T-helper 17 cell (primary cell): ENCODE measurements at regions not wholly inside any gene's neighbourhood (a gene's known extent, or its start where the extent isn't known, plus 50 kb on each side); places are given as distances from the start of the nearest gene placed in this dataset.

ENCODE experiments used
- ATAC-seq: fragments of 150-1000 bp; cut with Tn5 transposase; 2 replicates; pipeline ENCODE4 v1.10.0; 2021; ENCODE audit warnings: mild to moderate bottlenecking, moderate library complexity
- DNase-seq, 3 donors: peaks; one replicate each; pipeline versions ENCODE4 v3.0.0 to v3.0.0-alpha.2; 2020 to 2021
- H3K9me3 ChIP-seq: one replicate; pipeline ENCODE4 v1.7.0; 2013; ENCODE audit warnings: low read length, mild to moderate bottlenecking; ENCODE audit not compliant: control insufficient read depth, poor library complexity, severe bottlenecking
- H3K27ac Mint-ChIP-seq: one replicate; pipeline ENCODE4 v1.8.0; 2022; ENCODE audit warnings: mild to moderate bottlenecking, moderate library complexity, mixed read lengths
- H3K27me3 Mint-ChIP-seq: one replicate; pipeline ENCODE4 v1.8.0; 2022; ENCODE audit warnings: mixed read lengths
- H3K36me3 Mint-ChIP-seq: one replicate; pipeline ENCODE4 v1.8.0; 2022; ENCODE audit warnings: low read depth, mixed read lengths
- H3K4me1 Mint-ChIP-seq: one replicate; pipeline ENCODE4 v1.8.0; 2022; ENCODE audit warnings: mild to moderate bottlenecking, mixed read lengths
- H3K4me3 Mint-ChIP-seq: one replicate; pipeline ENCODE4 v1.8.0; 2022; ENCODE audit warnings: mild to moderate bottlenecking, moderate library complexity, mixed read lengths

DNA sequence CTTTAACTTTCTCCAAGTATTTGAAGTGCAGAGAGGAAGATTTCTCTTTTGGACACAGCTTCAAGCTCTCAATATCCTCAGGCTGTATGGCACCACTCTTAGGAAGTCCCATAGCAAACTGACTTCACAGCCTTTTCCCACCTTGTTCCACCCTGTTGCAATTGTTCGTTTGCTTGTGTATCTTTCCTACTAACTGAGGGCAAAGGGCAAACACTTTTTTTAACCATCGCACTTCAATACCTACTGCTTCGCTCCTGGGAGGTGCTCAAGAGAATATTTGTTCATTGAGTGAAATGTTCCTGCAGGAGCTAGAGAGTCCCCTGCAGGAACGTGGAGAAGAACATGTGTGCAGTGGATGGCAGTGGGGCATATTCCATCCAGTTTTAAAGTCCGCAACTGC, 638.6 kb downstream of the BCOR start:
- Mint-ChIP-seq H3K4me1 (peaks cover 2% of the 10 kb centered on the region), H3K4me3 (no peak overlapping the region), H3K27me3 (no peaks in the 10 kb centered on the region), H3K27ac (no peak overlapping the region), H3K36me3 (no peaks in the 10 kb centered on the region)
- no peak for DNase-seq
- ATAC-seq, result no peak
- no peaks in the 10 kb centered on the region for H3K9me3 ChIP-seq

GRCh38 chrX:39459952-39460351, 637.8 kb downstream of the BCOR start:
- Mint-ChIP-seq H3K4me3 (no peak overlapping the region), H3K27ac (no peak overlapping the region), H3K36me3 (peaks cover 2% of the 10 kb centered on the region), H3K27me3 (no peaks in the 10 kb centered on the region), H3K4me1 (peaks cover 2% of the 10 kb centered on the region)
- H3K9me3 ChIP-seq, result no peaks in the 10 kb centered on the region
- DNase-seq (no peak), ATAC-seq (no peak)

- H3K9me3 ChIP-seq, result no peaks in the 10 kb centered on the region
- peaks cover 2% of the 10 kb centered on the region for H3K4me1 Mint-ChIP-seq
- H3K27ac Mint-ChIP-seq, result no peak overlapping the region
- DNase-seq, result no peak
- no peak for ATAC-seq
- no peaks in the 10 kb centered on the region for H3K27me3 Mint-ChIP-seq
- H3K36me3 Mint-ChIP-seq, result peaks cover 2% of the 10 kb centered on the region
- no peak overlapping the region for H3K4me3 Mint-ChIP-seq
Observed at GRCh38 chrX:39460499-39460898, 637.3 kb downstream of the BCOR start.

GRCh38 chrX:39462835-39463234, 634.9 kb downstream of the BCOR start:
- DNase-seq, result no peak

GRCh38 chrX:39464253-39464652, 633.5 kb downstream of the BCOR start:
- Mint-ChIP-seq H3K27ac (no peak overlapping the region), H3K4me3 (no peak overlapping the region), H3K27me3 (no peaks in the 10 kb centered on the region), H3K4me1 (peaks cover 2% of the 10 kb centered on the region), H3K36me3 (peaks cover 2% of the 10 kb centered on the region)
- ATAC-seq (no peak), DNase-seq (no peak)
- H3K9me3 ChIP-seq, result no peaks in the 10 kb centered on the region

More at GRCh38 chrX:39462835-39463234, 634.9 kb downstream of the BCOR start:
- Mint-ChIP-seq H3K27ac (no peak overlapping the region), H3K36me3 (peaks cover 2% of the 10 kb centered on the region), H3K4me1 (peaks cover 2% of the 10 kb centered on the region), H3K4me3 (no peak overlapping the region), H3K27me3 (no peaks in the 10 kb centered on the region)
- H3K9me3 ChIP-seq, result no peaks in the 10 kb centered on the region
- ATAC-seq, result no peak

DNA sequence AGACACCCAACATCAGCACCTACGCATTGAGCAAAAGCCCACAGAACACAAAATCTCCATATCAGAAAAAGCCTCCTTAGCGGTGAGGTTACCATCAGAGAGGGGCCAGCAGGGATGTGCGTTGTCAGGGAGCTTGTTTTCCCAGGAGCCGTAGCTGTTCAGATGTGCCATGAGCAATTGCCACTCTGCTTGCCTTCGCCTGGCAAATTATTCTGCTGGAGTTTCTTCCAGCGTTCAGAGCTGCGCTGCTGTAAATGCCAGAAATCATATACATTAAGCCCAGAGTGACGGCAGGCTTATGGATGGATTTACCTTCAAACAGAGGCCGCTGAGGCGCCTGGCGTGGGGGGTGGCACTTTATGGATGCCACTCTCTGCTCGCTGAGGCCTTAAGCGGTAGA, 632.3 kb downstream of the BCOR start:
- no peak for ATAC-seq
- H3K4me1 Mint-ChIP-seq, result peaks cover 2% of the 10 kb centered on the region
- H3K4me3 Mint-ChIP-seq, result no peak overlapping the region
- H3K36me3 Mint-ChIP-seq, result peaks cover 2% of the 10 kb centered on the region
- no peaks in the 10 kb centered on the region for H3K9me3 ChIP-seq
- DNase-seq, result no peak
- no peaks in the 10 kb centered on the region for H3K27me3 Mint-ChIP-seq
- no peak overlapping the region for H3K27ac Mint-ChIP-seq

DNA sequence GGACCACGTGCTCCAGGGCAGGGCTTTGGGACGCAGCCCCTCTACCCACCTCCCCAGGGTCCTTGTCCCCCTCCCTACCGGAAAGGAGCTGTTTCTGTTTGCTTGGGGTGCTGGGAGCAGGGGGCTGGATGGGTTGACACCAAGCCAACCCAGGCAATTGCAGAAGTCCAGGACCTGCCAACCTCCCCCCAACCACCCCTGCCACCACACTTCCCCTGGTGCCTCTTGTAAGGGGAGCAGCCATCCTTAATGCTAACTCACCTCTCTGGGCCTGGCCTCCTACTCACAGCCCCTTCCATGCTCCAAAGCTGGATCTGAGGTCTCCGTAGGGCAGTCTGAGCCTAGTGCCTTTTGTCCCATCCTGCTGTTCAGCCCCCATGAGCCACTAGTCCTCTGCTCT, 631.9 kb downstream of the BCOR start:
- no peak overlapping the region for H3K27ac Mint-ChIP-seq
- ATAC-seq, result no peak
- peaks cover 2% of the 10 kb centered on the region for H3K4me1 Mint-ChIP-seq
- no peak for DNase-seq
- H3K9me3 ChIP-seq, result no peaks in the 10 kb centered on the region
- no peaks in the 10 kb centered on the region for H3K27me3 Mint-ChIP-seq
- no peak overlapping the region for H3K4me3 Mint-ChIP-seq
- peaks cover 2% of the 10 kb centered on the region for H3K36me3 Mint-ChIP-seq

GRCh38 chrX:39469126-39469525, 628.6 kb downstream of the BCOR start:
- no peaks in the 10 kb centered on the region for H3K9me3 ChIP-seq
- Mint-ChIP-seq H3K4me3 (no peak overlapping the region), H3K27ac (no peak overlapping the region), H3K27me3 (no peaks in the 10 kb centered on the region), H3K36me3 (peaks cover 2% of the 10 kb centered on the region), H3K4me1 (no peaks in the 10 kb centered on the region)
- DNase-seq (no peak), ATAC-seq (no peak)

DNA sequence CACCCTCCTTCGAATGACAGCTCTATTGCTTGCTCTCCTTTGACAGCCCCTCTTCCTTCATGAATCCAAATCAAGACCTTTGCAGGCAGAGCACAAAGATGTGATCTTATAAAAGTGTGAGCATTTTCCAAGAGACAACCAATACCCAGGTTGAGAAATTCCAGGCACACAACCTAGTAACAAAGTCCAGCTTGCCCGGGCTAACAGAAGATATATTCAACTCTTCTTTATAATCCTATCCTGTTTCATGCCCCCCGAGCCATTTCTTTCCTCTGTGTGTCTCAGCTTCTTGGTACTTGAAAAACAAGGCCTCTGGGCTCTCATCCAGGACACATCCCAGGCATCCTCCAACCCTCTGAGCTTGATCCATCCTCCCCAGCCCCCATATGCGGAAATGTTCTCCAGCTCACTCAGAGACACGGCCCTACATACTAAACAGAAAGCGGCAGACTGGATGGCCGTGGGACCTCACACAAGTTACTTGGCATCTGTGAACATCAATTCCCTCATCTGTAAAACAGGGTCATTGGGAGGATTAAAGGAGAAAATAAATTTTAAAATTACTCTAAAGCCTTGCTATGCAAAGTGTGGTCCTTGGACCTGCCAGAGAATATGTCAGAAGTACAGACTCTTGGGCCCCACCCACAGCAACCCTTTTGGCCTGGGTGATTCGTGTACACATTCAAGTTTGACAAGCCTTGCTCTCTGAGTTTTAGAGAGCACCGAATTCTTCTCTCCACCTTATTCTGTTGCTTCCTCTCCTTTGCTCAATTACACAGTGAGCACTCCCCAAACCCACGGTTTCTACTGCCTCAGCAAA, 627.0 kb downstream of the BCOR start:
- no peaks in the 10 kb centered on the region for H3K9me3 ChIP-seq
- Mint-ChIP-seq H3K4me1 (peaks cover 3% of the 10 kb centered on the region), H3K27me3 (peaks cover 5% of the 10 kb centered on the region), H3K27ac (no peak overlapping the region), H3K4me3 (no peak overlapping the region), H3K36me3 (no peaks in the 10 kb centered on the region)
- ATAC-seq (no peak), DNase-seq (no peak)

DNA sequence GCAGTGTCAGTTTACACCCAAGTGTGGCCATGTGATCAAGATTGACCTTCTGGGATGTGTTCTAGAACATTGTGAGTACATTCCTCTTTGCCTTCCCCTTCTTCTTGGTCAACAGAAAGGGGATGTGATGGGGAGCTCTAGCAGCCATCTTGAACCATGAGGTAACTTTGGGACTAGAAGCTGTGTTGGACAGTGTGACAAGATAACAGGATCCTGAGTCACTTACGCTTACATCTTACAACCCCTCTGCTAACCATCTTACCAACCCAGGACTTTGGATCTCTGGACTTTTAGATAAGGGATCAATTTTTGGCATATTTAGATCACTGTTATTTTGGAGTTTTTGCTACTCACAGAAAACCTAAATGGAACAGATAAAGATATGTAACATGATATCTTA, 625.6 kb downstream of the BCOR start:
- DNase-seq, result no peak
- peaks cover 8% of the 10 kb centered on the region for H3K4me1 Mint-ChIP-seq
- H3K36me3 Mint-ChIP-seq, result no peaks in the 10 kb centered on the region
- no peaks in the 10 kb centered on the region for H3K9me3 ChIP-seq
- H3K4me3 Mint-ChIP-seq, result no peak overlapping the region
- peaks cover 5% of the 10 kb centered on the region for H3K27me3 Mint-ChIP-seq
- no peak overlapping the region for H3K27ac Mint-ChIP-seq
- no peak for ATAC-seq

DNA sequence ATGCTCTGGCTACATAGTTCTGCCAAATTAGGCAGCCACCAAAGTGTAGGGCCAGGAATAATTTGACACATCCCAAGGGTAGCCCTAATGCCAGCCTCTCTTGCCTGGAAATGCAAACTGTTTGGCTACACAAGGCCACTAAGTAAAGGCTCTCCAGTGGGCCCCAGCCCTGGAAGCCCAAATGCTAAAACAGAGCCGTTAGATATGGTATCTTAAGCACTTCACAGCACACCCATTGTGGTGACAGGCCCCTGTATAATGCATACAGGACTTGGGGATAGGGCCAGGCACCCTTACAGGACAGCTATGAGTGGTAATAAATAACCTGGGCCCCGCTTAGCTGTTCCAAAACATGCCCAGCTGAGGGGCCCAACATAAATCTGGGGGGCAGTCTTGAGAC, 623.9 kb downstream of the BCOR start:
- H3K9me3 ChIP-seq, result no peaks in the 10 kb centered on the region
- ATAC-seq, result no peak
- Mint-ChIP-seq H3K36me3 (no peaks in the 10 kb centered on the region), H3K4me3 (no peak overlapping the region), H3K27ac (no peak overlapping the region), H3K4me1 (peaks cover 8% of the 10 kb centered on the region), H3K27me3 (peaks cover 5% of the 10 kb centered on the region)
- no peak for DNase-seq

- H3K27ac Mint-ChIP-seq, result no peak overlapping the region
- ATAC-seq (no peak), DNase-seq (no peak)
- no peaks in the 10 kb centered on the region for H3K36me3 Mint-ChIP-seq
- H3K27me3 Mint-ChIP-seq, result peaks cover 5% of the 10 kb centered on the region
- H3K4me1 Mint-ChIP-seq, result peaks cover 9% of the 10 kb centered on the region
- no peaks in the 10 kb centered on the region for H3K9me3 ChIP-seq
- no peak overlapping the region for H3K4me3 Mint-ChIP-seq
Observed at GRCh38 chrX:39475372-39475771, 622.4 kb downstream of the BCOR start.

DNA sequence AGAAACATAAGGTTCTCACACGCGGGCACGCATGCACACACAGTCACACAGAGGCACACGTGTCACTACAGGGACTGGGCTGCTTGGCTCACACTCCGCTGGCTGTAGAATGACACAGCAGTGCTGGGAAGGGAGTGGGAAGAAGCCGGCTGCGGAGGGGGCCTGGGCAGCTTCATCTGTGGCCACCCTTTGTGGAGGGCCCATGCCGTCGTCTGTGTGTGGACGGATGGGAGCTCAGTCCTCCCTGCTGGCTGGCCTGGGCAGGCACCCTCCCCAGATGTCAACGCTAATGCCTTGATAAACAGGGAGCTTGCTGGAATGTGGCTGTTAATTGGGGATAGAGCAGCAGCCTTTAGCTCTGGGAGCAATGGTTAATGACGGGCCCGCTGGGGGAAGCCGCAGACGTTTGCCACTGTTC, 621.1 kb downstream of the BCOR start:
- Mint-ChIP-seq H3K36me3 (no peaks in the 10 kb centered on the region), H3K27ac (no peak overlapping the region), H3K27me3 (peaks cover 5% of the 10 kb centered on the region), H3K4me3 (no peak overlapping the region), H3K4me1 (peaks cover 9% of the 10 kb centered on the region)
- H3K9me3 ChIP-seq, result no peaks in the 10 kb centered on the region
- DNase-seq (no peak), ATAC-seq (no peak)

DNA sequence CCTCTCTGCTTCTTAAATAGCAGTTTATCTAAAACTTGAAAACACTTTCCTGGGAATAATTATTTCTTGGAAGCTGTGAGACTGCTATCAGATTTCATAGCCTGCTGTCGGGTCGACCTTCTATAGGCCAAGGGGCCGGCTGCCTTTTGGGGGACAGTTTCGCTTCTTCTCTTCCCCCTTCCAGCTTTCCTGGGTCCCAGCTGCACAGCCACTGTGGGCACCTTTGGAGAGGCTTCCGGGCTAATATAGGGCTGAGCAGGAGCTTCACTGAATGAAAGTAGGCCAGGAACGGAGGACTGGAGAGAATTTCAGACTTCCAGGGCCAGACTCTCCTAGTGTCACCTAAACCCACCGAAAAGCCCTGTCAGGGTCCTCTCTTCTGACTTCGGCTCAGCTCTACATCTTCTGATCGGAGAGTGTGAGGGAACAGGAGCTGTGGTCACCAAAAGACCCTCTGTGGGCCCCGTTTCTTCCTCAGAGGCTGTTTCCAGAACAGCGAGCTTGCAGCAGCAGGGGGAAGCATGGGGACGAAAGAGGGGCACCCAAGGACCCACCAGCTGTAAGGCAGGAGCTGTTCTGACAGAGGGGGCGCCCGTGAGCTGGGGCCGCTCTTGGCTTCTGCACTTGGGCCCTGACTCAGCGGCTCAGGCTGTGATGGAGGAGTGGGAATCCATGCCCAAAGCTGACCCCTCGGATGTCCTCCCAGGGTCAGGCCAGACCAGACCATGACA, 620.6 kb downstream of the BCOR start:
- H3K4me1 Mint-ChIP-seq, result peaks cover 9% of the 10 kb centered on the region
- DNase-seq, result no peak
- H3K4me3 Mint-ChIP-seq, result no peak overlapping the region
- ATAC-seq, result no peak
- H3K27me3 Mint-ChIP-seq, result peaks cover 5% of the 10 kb centered on the region
- no peak overlapping the region for H3K27ac Mint-ChIP-seq
- no peaks in the 10 kb centered on the region for H3K9me3 ChIP-seq
- H3K36me3 Mint-ChIP-seq, result no peaks in the 10 kb centered on the region
